Panc1 (cell line): ENCODE measurements at regions not wholly inside any gene's neighbourhood (a gene's known extent, or its start where the extent isn't known, plus 50 kb on each side); places are given as distances from the start of the nearest gene placed in this dataset.

Source experiments
- CTCF ChIP-seq: fragments of 450-650 bp; IDR thresholded peaks from 2 replicates; pipeline ENCODE4 v1.5.1; 2017; ENCODE audit warnings: mild to moderate bottlenecking
- POLR2AphosphoS5 ChIP-seq: IDR thresholded peaks from 2 replicates; pipeline ENCODE4 v1.6.1; 2012; ENCODE audit warnings: mild to moderate bottlenecking, low read depth, low read length, moderate library complexity
- REST ChIP-seq, 2 experiments: IDR thresholded peaks; 2 replicates each; pipeline ENCODE4 v1.6.1; 2011 to 2012; ENCODE audit warnings: low read depth in 2 of 2, control low read depth in 1 of 2, low read length in 1 of 2, mild to moderate bottlenecking in 1 of 2, moderate library complexity in 1 of 2; ENCODE audit not compliant: insufficient read depth in 1 of 2
- TCF7L2 ChIP-seq: IDR thresholded peaks from 2 replicates; pipeline ENCODE4 v1.6.1; 2011; ENCODE audit warnings: mild to moderate bottlenecking, low read depth, low read length, inconsistent platforms

GRCh38 chr5:124393584-124394379, 352.7 kb downstream of the ZNF608 start:
- TF ChIP-seq CTCF (no peak), POLR2AphosphoS5 (no peak), REST (IDR thresholded peaks at IDR 0.05; ENCODE audit: insufficient read depth in 1 of 2, low read depth in 2 of 2, low read length in 1 of 2) (no peak), TCF7L2 (no peak)
